Jurkat, Clone E6-1 (cell line): ENCODE measurements at regions not wholly inside any gene's neighbourhood (a gene's known extent, or its start where the extent isn't known, plus 50 kb on each side); places are given as distances from the start of the nearest gene placed in this dataset.
A peak's percentile ranks its signal among the peaks of the same experiment; 100 is the strongest.
"Not testable (repeated sequence)": the region's sequence is repeated elsewhere in the genome, so short reads cannot be mapped to it uniquely, and the experiment has no call there.

Experiments used
- DNase-seq: peaks from one replicate; pipeline ENCODE4 v3.0.0-alpha.2; 2011; ENCODE audit warnings: low read depth, low spot score
- H3K4me3 ChIP-seq: 2 replicates; pipeline ENCODE4 v1.5.1; 2011; ENCODE audit warnings: mild to moderate bottlenecking, low read length, control low read depth, moderate library complexity

DNA sequence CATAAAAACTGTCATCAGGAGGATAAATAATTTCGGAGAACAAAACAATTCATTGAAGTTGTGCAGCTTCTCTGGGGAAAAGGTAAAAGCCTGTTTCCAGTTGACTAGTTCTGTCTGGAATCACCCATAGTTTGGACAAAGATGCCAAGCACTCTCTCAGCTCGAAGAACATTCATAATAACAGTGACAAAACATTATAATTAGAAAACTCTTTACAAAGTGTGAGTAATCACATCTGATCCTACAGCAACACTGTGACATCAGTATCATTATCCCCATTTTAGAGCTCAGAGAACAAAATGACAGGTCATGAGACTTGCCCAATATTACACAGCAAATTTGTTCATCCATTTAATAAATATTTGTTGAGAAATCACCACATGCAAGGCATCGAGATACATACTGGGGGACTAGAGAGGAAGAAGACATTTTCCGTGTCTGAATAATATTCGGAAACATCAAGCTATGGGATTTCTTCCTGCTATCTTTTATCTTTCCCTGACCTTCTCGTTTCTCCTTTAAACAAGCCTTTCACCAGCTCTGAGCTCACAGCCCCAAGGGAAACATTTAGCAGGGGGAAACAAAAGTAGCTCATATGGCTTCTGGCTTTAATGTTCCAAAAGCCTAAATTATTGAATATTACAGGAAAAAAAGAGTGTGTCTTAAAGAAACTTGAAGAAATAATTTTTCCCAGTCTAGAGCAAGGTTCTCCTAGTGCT, 123.3 kb upstream of the GHITM start:
- no peak for DNase-seq
- no peak overlapping the region for H3K4me3 ChIP-seq

DNA sequence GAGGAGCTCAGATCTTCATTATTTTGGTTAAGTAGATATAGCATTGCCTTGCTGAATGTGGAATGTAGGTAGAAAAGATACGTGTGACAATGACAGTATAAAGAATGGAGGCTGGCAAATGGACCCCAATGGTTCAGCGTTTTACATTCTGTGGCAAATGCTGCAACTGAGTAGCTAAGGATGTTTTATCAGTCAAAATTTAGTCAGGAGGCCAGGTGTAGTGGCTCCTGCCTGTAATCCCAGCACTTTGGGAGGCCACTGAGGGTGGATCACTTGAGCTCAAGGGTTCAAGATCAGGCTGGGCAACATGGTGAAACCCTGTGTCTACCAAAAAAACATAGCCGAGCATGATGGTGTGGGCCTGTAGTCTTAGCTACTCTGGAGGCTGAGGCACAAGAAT, 120.5 kb upstream of the GHITM start:
- no peak overlapping the region for H3K4me3 ChIP-seq
- no peak for DNase-seq

DNA sequence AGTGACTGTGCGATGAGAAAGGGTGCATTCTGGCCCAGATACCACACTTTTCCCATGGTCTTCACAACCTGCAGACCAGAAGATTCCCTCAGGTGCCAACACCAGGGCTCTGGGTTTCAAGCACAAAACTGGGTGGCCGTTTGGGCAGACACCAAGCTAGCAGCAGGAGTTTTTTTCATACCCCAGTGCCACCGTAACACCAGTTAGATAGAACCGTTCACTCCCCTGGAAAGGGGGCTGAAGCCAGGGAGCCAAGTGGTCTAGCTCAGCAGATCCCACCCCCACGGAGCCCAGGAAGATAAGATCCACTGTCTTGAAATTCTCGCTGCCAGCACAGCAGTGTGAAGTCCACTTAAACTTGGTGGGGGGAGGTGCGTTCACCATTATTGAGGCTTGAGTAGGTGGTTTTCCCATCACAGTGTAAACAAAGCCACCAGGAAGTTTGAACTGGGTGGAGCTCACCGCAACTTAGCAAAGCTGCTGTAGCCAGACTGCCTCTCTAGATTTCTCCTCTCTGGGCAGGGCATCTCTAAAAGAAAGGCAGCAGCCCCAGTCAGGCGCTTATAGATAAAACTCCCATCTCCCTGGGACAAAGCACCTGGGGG, 119.4 kb upstream of the GHITM start:
- not testable (repeated sequence) for H3K4me3 ChIP-seq, DNase-seq

DNA sequence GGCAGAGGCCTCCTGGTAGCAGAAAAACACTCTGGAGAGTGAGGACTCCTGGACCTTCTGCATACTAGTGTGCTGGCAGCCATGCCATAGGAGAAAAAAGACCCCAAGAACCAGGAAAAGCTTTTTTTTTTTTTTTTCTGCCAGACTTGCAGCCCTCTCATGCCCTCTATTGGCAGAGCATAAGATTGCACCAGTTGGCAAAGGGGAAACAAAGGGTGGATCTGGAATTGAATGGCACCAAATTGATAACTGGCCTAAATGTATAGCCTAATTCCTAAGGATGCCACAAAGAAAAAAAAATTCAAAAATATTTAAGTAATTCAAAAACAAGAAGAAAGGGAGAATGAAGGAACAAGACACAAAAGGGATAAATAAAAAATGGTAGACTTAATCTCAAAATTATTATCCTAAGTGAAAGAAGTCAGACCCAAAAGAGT, 112.5 kb upstream of the GHITM start:
- H3K4me3 ChIP-seq = no peak overlapping the region
- peak; percentile 30 for DNase-seq

DNA sequence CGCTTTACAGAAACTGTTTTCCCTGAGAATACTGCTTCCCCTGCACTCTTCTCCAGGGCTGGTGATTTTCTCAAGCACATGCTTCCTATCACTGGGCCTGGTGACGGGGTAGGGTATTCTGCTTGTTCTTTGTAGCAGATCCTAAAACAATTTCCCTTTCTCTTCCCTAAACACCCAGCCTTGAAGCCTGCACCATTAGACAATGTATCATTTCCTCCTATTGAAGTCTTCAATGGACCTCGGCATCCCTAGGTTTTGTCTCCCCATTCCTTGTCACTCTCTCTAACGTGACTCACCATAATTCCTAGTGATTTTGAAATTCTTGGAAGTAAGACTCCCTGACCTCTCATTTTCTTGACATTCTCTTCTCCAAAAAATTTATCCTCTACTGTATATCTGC, 109.5 kb upstream of the GHITM start:
- no peak overlapping the region for H3K4me3 ChIP-seq
- DNase-seq = no peak

DNA sequence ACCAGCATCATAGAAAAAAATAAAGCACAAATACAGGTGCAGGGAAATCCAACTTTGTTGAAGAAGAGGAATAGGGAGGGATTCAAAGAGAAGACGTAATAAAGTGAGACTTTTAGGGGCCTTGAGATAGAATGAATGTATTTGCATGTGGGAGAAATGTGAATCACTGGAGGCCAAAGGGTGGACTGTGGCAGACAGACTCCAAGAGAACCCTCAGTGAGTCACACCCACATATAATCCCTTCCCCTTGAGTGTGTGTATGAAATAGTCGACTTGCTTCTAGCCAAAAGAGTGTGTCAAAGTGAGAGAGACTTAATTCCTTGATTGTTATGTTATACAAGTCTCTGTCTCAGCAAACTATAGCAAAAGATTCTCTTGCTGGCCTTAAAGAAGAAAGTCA, 101.3 kb upstream of the GHITM start:
- no peak overlapping the region for H3K4me3 ChIP-seq
- DNase-seq = no peak

DNA sequence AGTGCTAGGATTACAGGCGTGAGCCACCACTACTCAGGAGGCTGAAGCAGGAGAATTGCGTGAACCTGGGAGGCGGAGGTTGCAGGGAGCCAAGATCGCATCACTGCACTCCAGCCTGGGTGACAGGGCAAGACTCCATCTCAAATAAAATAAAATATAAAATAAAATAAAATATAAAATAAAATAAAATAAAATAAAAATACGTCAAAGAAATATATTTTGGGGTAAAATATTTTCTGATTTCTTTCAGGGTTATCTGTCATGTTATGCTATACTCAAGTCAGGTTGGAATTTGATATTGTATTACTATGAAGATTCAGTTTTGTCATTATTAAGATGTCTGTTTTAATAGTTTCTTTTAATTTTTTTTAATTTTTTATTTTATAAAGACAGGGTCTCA, 99.4 kb upstream of the GHITM start:
- DNase-seq = no peak
- no peak overlapping the region for H3K4me3 ChIP-seq

DNA sequence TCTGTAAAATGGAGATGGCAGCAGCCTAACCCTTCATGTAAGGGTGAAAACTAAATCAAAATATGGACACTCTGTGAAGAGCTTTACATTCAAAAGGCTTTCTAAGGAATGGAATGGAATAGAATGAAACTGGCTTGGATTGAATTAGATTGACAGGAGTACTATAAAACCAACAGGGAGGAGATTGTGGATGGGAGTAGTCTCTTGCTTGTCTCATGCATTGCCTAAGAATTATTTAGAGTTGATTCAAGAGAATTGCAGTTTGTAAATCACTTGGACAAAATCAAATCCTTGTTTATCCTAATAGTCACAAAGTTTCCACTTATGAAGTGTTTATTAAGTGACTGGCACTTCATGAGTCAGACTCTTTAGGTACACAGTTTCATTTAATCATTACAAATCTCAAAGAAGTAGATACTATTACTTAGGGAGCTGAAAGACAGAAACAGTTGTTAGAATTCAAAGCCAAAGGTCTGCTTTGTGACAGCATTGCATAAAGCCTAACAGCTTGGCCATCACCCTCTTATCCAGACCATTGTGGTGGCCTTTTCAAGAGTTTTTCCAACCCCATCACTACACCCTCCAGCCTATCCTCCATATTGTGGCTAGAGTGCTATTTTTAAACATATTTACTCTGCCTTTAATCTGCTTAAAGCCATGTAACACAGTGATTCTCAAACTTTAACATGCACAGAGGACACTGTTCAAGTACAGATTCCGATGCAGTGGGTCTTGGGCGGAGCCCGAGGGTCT, 91.9 kb upstream of the GHITM start:
- H3K4me3 ChIP-seq = no peak overlapping the region
- no peak for DNase-seq

DNA sequence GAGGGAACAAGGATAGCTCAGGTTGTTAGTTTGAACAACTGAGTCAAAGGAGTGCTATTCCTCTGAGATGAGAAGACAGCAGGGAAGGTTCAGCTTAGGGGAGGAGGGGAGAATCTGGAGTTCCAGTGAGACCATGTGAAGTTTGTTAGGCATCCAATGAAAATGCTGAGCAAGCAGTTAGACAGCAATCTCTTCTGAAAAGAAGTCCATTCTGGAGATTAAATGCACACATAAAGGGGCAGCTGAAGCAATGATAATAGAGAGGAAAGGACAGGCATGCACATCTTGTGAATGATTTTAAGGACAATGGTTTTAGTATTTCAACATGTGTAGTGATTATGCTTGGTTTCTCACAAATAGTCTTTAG, 89.7 kb upstream of the GHITM start:
- no peak for DNase-seq
- H3K4me3 ChIP-seq = no peak overlapping the region

DNA sequence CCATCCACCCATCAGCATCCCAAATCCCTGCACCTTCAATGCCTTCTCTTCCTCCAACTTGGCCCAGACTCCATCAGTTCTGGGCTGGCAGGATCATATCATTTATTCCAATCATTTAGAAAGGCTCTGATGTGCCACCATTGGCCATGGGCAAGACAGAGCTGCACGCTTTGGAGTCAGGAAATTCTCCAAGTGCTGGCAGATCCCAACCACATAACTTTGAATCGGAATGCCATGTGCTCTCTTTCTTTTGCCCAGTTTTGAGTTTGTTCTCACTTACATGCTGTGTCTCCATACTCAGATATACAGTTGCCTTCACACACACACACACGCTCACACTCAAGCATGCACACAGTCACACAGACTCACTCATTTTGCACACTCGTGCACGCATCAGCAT, 85.7 kb upstream of the GHITM start:
- H3K4me3 ChIP-seq = no peak overlapping the region
- DNase-seq = no peak

DNA sequence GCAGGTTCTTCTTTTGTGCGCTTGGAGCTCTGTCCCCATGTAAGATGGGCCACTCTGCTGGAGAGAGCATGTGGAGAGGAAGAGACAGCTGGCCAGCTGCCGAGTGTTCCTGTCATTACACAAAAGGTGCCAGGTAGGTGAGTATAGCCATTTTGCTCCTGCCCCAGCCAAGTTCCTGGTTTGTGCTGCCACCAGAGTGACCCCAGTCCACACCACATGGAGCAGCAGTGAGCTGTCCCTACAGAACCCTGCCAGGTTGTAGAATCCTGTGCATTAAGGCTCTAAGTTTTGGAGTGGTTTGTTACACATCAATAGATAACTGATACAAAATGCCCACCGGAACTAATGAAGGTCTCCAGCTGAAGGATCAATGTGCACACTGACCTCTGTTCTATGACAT, 84.6 kb upstream of the GHITM start:
- H3K4me3 ChIP-seq = no peak overlapping the region
- no peak for DNase-seq

DNA sequence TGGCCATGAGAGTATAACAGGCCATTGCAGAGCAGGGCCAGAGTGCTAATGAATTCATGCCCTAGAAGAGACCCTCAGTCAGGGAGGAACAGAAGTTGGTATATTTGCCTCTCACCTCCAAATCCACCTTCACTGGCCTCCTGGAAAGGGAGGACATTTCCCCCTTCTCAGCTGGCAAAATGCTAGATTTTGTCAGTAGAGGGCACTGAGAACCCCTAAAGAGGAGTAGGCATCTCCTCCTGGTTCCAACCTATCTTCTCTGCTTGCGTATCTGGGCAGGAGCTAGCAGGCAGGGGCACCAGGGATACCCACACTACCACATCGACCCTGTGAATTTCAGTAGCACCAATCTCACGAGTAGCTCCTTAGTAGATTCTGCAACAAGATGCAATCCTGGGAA, 79.8 kb upstream of the GHITM start:
- no peak overlapping the region for H3K4me3 ChIP-seq
- no peak for DNase-seq

DNA sequence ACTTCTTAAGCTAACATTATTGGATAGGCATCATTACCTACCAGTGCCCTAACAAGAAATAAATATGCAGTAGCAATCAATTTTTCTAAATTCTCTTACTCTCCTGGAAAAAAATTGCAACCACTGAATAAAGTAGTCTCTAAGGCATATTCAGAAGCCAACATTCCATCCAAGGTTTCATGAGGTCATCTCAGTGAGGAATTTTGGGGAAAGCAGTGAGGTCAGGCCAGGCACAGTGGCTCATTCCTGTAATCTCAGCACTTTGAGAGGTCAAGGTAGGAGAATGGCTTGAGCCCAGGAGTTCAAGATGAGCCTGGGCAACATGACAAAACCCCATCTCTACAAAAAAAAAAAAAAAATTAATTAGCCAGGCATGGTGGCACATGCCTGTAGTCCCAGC, 75.9 kb upstream of the GHITM start:
- DNase-seq = no peak
- H3K4me3 ChIP-seq = no peak overlapping the region

DNA sequence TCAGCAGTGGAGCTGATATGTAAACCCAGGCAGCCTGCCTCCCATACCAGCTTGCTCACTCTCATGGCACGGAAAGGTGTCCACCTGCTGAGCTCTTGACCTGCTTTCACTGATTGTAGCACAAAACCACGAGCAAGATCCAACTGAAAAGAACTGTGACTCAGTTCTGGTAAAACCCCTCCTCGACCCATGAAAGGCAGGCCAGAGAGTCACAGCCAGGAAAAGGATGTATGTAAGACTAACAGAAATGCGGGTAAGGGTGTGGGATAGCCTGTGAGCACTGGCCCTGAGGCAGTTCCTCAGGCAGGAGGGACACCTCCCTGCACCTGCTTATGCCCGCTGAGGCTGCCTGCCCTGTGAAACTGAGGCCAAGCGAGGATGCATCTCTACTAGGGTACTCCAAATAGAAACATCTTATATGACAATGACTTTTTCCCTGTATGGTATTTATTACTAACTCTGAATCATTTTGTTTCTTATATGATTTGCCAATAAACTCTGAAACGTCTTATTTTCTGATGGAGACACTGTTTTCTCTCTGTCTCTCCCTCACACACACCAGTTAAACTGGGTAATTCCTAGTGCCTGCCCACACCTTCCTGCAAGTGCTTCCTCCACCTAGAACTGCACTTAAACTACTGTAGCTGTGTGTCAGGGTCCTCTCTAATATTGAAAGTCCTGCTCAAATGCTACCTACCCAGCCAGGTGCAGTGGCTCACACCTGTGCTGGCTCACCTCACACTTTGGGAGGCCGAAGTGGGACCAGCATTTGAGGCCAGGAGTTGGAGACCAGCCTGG, 73.3 kb upstream of the GHITM start:
- H3K4me3 ChIP-seq = no peak overlapping the region
- no peak for DNase-seq

DNA sequence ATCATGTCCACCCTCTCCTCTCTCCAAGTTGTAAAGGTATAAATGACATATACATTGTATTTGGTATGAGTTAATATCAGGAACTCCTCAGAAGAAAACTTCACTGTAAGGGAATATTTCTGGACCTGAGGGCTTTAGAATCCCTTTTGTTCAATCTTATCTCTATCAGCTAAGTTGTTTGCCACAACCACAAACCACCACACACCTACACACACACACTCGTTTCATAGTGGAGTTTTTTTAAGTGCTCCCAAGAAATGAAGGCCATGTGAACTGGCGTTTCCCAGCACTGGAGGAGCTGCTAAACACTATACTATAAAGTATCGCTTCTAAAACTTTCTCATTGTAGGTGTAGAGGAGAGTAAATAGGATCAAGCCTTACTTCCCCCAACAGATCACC, 64.8 kb upstream of the GHITM start:
- no peak for DNase-seq
- H3K4me3 ChIP-seq = no peak overlapping the region

DNA sequence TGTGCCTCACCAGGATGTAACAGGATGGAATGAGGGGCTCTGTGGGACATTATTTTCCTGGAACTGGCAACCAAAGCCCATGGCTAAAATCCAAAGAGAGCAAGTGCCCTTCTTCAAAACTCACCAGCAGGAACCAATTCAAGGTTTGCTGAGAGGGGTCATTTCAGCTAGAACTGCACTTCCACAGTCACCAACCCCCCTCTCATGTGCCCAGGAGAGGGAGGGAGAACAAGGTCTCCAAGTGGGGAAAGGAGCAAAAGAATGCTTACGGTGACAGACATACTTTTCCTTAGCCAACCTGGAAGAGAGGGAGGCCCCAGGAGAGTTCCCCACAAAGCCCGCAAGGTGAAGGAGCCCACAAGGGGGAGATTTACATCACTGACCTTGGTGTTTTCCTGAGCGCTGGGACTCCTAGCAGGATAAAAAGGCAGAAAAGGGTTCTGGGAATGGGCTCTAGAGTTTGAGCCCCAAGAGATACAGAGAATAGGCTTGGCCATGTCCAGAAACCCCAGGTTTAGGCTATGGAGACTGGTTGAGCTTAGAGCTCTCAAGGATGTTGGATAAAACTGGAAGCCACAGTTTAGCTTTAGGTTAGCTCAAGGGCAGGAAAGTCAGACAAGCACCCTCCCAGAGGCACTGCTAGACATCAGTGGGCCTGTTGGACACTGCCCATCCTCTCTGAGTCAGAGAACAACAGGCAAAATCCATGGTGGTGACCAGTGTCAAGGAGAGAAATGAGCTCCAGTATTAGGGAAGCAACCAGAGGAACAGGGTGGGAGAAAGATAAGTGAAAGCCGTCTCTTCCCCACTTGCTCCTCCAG, 63.9 kb upstream of the GHITM start:
- DNase-seq = no peak
- no peak overlapping the region for H3K4me3 ChIP-seq

DNA sequence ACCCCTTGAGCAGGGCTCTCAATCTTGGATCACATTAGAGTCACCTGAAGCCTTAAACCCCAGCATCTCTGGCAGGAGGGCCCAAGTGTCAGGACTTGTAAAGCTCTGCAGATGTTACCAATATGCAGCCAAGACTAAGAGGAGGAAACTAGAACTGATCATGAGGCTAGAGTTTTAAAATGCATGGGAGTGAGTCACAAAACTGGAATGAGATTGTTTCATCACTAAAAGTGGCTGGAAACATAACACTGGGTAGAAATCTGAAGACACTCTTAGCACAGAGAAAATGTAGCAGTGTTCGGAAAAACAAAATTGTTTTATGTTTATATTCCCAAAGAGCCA, 63.3 kb upstream of the GHITM start:
- H3K4me3 ChIP-seq = no peak overlapping the region
- no peak for DNase-seq

DNA sequence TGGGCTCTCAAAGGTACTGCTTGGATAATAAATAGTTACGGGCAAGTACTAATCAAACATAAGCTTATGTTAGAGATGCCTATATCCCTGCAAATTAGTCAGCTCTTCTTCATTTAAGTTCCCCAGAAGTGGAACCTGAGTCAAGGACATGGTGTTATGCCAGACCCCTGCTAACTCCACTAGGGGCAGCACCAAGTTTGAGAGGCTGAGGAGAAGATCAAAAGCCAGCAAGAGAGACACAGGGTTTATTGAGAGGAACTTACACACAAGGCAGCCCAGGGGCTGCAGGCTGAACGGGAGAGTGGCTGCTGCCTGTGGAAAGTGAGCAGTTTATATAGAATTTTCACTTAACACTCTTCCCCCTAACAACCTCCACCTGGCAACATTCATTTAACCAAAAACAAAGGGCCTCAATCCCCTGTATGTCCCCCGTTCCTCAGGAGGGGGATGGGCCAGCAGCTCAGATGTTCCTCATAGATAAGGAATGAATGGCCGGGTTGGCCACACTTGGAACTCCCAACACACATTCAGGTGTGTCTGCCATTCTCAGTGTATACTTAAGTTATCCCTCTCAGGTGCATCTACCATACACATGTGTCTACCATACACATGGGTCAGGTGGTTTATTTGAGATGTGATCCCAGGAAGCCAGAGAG, 62.6 kb upstream of the GHITM start:
- H3K4me3 ChIP-seq = no peak overlapping the region
- peak; percentile 66 for DNase-seq

DNA sequence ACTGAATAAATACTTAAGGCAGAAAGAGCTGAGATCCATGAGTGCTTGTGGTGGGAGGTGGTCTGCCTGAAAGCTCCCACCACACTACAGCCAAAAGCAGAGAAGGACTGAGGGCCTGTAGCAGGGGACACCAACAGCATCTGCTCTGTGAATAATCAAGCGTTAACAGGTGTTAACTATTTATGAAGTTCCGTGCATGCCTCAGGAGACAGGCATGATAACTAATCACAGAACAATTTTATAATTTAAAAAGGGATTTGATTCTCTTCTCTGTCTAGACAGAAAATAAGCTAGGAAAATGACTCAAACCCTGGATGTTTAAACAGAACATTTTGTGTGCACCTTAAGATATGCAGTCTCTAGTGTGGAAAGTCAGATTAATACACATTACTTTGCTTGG, 61.5 kb upstream of the GHITM start:
- DNase-seq = no peak
- H3K4me3 ChIP-seq = no peak overlapping the region
